Middle frontal gyrus (tissue), 1 donor: ENCODE measurements at regions not wholly inside any gene's neighbourhood (a gene's known extent, or its start where the extent isn't known, plus 50 kb on each side); places are given as distances from the start of the nearest gene placed in this dataset.
"Not testable (repeated sequence)": the region's sequence is repeated elsewhere in the genome, so short reads cannot be mapped to it uniquely, and the experiment has no call there.

Experiments
- DNase-seq: peaks from one replicate; pipeline ENCODE4 v3.0.0-alpha.2; 2015; ENCODE audit warnings: low spot score; ENCODE audit errors: extremely low spot score

GRCh38 chr2:8238521-8239230 lies 443.2 kb upstream of the ID2 start:
- DNase-seq, result no peak

- DNase-seq, result no peak
These were observed 442.2 kb upstream of the ID2 start for GRCh38 chr2:8239531-8240088.

DNA sequence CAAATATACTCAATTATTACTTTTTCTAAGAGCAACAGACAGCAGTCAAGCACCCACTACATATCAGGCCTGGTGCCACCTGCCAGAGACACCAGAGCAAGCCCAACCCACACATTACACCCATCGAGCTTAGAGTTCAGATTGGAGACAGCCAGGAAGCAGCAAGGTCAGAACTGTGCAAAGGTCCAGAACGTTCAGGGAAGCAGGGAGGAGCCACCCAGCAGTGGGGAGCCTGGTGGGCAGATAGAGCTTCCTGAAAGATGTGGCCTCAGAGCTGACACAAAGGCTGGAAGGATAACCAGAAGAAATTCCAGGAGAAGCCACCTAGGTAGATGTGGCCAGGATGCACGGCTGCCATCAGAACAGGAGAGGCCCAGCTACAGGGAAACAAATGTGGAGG lies 440.5 kb upstream of the ID2 start:
- DNase-seq, result no peak

DNA sequence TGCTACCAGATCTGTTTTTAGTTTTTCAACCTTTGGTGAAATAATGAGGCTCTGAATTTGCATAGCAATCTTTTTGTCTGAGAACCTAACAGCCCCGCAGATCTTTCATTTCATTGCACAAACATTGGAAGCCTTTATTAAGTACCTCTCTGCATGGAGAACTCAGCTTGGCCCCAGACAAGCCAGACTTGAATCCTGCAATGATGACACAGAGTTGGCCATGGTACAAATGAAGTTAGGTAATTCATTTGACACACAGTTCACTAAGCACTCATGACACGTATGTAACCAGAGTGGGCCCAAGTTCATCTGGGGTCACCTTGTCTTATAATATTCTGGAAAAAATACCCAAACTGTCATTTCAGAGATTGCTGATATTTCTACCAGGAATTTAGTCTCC lies 439.1 kb upstream of the ID2 start:
- no peak for DNase-seq

- DNase-seq, result no peak
These were observed 438.0 kb upstream of the ID2 start for GRCh38 chr2:8243748-8244400.

GRCh38 chr2:8244639-8245038 lies 437.2 kb upstream of the ID2 start:
- no peak for DNase-seq

DNA sequence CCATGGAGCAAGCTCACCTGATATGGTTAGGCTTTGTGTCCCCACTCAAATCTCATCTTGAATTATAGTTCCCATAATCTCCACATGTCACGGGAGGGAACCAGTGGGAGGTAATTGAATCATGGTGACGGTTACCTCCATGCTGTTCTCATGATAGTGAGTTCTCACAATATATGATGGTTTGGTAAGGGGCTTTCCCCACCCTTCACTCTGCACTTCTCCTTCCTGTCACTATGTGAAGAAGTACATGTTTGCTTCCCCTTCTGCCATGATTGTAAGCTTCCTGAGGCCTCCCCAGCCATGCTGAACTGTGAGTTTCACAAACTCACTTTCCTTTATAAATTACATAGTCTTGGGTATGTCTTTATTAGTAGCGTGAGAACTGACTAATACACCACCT lies 435.7 kb upstream of the ID2 start:
- DNase-seq, result no peak

DNA sequence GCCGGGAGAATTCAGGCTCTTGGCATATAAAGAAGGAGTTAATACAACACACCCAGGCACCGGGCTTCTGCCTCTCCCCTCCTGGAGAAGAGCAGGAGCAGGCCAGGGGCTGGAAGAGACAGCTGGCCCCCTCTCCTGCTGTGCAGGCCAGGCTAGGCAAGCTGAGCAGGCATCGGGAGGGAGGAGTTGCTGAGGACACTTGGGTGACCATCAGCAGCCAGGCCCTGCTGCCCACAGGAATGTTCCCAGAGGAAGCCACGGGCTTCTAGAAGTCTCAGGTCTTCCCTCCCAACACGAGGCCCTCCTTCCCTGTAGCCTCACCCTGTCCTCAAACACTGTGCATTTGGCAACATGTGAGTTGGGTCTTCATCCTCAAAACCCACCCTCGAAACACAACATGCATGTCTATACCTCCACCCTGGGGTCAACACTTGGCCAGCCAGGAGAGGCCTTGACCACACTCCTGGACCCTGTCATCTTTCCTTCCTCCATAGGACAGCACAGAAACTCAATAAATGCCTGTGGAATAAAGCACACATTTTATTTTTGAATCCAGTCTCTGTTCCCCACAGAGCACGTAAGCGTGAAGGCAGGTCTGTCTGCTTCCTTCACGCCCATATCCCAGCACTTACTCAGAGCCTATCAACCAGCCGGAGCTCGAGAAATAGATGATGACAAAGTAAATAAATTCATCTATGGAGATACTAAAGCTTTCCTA lies 433.8 kb upstream of the ID2 start:
- no peak for DNase-seq

DNA sequence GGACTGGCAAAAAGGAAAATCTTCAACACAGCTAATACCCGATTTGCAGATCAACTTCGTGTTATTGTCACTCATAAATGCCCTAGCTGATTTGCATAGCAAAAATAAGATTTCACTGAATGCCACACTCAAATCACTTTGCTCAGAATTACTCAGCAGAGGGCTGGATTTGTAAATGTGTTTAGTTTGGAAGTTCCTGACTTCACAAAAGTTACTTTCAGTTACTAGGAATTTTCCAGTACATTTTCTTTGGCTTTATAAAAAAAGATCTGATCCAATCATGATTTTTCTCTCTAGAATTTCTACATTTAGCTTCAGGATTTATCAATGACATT lies 433.3 kb upstream of the ID2 start:
- DNase-seq, result no peak

DNA sequence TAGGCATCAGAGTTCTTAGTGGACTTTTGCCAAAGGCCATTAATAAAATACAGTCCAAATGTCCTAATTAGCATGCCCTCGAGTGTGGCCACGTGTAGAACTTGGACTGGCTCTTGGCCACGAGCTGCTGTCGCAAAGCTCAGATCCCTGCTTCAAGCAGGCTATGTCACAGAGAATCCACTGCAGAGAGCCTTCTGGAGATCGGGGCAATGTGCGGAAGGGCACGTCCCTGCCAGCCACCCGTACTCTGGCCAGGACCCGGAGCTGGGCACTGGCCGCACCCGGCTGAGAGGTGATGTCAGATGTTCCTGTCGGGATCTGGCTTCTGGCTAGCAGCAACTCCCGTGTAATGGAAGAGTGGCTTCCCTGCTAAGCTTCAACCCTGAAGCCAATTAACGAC lies 432.7 kb upstream of the ID2 start:
- no peak for DNase-seq

GRCh38 chr2:8249769-8250168 lies 432.1 kb upstream of the ID2 start:
- no peak for DNase-seq

DNA sequence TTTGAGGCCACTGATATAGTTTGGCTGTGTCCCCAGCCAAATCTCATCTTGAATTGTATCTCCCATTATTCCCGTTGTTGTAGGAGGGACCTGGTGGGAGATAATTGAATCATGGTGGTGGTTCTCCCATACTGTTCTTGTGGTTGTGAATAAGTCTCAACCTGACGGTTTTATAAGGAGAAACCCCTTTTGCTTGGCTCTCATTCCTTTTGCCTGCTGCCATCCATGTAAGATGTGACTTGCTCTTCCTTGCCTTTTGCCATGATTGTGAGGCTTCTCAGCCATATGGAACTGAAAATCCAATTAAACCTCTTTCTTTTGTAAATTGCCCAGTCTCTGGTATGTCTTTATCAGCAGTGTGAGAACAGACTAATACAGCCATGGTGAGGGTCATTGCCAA lies 431.6 kb upstream of the ID2 start:
- not testable (repeated sequence) for DNase-seq

- DNase-seq, result no peak
These were observed 430.6 kb upstream of the ID2 start for GRCh38 chr2:8251291-8251690.

DNA sequence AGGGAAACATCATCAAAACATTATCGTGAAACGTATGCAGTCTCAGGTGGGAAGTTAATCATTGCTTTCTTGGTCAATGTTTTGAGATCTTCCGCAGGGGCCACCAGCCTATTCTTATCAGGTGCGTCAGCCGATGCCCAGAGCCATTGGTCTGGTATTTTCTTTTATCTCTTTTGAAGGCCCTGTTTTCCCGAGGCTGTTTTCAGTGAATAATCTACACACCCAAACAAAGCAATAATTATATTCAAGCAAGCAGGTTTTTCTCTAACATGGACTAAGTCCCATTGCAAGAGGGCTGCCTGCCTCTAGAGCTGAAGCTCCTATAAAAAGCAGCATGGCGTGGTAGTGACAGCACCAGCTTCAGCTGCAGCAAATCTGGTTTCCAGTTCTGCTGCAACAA lies 430.0 kb upstream of the ID2 start:
- DNase-seq, result no peak

GRCh38 chr2:8252997-8253694 lies 428.7 kb upstream of the ID2 start:
- DNase-seq, result no peak

DNA sequence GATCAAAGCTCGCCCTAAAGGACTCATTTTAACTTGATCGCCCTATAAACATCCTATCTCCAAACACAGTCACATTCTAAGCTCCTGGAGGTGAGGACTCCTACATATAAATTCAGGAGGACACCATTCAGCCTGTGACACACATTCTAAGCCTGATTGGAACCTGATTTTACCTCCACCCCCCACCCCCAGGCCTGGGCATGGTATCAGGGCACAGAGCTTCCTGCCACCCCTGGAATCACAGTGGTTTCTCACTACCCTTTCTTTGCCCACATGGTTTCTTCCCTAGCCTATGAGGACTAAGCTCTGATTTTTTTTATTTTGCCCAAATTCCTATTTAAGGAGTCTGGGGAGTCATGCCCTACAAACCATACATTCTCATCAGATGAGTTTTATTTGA lies 428.1 kb upstream of the ID2 start:
- DNase-seq, result no peak

DNA sequence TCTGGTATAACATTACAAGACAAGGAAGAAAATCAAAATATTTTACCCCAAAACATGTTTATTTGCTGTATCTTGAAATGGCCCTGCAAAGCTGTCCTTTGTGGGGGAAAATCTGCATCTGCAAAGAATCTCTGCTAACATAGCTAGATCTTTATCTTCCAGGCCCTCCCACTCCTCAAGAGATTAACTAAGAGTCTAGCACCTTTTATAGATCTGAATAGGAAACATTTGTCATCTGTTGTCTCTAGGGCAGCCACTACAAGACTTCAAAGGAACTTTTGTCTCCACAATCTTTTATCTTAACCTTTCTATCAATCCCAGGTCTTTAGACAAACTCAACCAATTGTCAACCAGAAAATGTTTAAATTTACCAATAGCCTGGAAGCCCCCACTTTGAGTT lies 427.6 kb upstream of the ID2 start:
- DNase-seq, result not testable (repeated sequence)

- no peak for DNase-seq
These were observed 426.9 kb upstream of the ID2 start for GRCh38 chr2:8254791-8255447.

DNA sequence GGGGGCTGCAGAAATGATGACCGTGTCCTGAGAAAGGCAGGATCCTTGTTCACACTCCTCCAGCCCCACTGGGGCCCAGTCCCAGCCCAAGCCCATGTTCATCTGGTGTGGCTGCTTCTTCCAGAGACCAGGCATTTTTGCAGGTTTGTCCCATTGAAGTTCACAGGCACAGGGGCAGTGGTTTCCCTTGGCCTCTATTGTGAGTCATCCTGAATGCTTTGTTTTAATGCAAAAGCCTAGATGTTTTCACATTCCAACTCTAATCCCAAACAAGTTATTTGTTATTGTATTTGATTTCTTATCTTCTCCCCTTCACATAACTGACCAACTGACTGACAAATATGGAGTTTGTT lies 426.4 kb upstream of the ID2 start:
- no peak for DNase-seq

- DNase-seq, result no peak
These were observed 425.0 kb upstream of the ID2 start for GRCh38 chr2:8256905-8257304.

- DNase-seq, result no peak
These were observed 424.4 kb upstream of the ID2 start for GRCh38 chr2:8257502-8257901.
